NCI-H1417 (cell line): ENCODE measurements at regions not wholly inside any gene's neighbourhood (a gene's known extent, or its start where the extent isn't known, plus 50 kb on each side); places are given as distances from the start of the nearest gene placed in this dataset.
"Not testable (repeated sequence)": the region's sequence is repeated elsewhere in the genome, so short reads cannot be mapped to it uniquely, and the experiment has no call there.

ENCODE experiments used
- DNase-seq, 3 experiments: peaks; one replicate each; lab custom pipeline; 2025; lab: John Stamatoyannopoulos, UW

GRCh38 chr2:215831296-215831913 is 181.9 kb downstream of the MREG start:
- no peak for DNase-seq

GRCh38 chr2:215830304-215830703 is 183.0 kb downstream of the MREG start:
- no peak for DNase-seq

- DNase-seq = no peak
Measured at GRCh38 chr2:215829261-215829660, 184.1 kb downstream of the MREG start.

GRCh38 chr2:215828528-215829184 is 184.7 kb downstream of the MREG start:
- DNase-seq = peak; percentile 8 to 56 (median 22)

- no peak for DNase-seq
Measured at GRCh38 chr2:215826838-215827441, 186.4 kb downstream of the MREG start.

GRCh38 chr2:215826376-215826775 is 187.0 kb downstream of the MREG start:
- DNase-seq = no peak

GRCh38 chr2:215825707-215826106 is 187.6 kb downstream of the MREG start:
- no peak for DNase-seq

- not testable (repeated sequence) for DNase-seq
Measured at GRCh38 chr2:215821298-215821697, 192.1 kb downstream of the MREG start.

GRCh38 chr2:215819713-215820112 is 193.6 kb downstream of the MREG start:
- not testable (repeated sequence) for DNase-seq

GRCh38 chr2:215817046-215817445 is 196.3 kb downstream of the MREG start:
- DNase-seq = no peak

- no peak for DNase-seq
Measured at GRCh38 chr2:215816424-215816823, 196.9 kb downstream of the MREG start.

- DNase-seq = no peak
Measured at GRCh38 chr2:215815960-215816359, 197.4 kb downstream of the MREG start.

- DNase-seq = no peak
Measured at GRCh38 chr2:215812966-215813365, 200.4 kb downstream of the MREG start.

- DNase-seq = no peak
Measured at GRCh38 chr2:215811409-215812345, 201.7 kb downstream of the MREG start.

GRCh38 chr2:215811003-215811402 is 202.3 kb downstream of the MREG start:
- no peak for DNase-seq

GRCh38 chr2:215808996-215809395 is 204.4 kb downstream of the MREG start:
- no peak for DNase-seq

GRCh38 chr2:215808194-215808593 is 205.2 kb downstream of the MREG start:
- no peak for DNase-seq

GRCh38 chr2:215805493-215805892 is 207.9 kb downstream of the MREG start:
- DNase-seq = no peak

- DNase-seq = no peak
Measured at GRCh38 chr2:215803150-215803549, 210.2 kb downstream of the MREG start.

GRCh38 chr2:215799194-215799593 is 214.2 kb downstream of the MREG start:
- DNase-seq = no peak

GRCh38 chr2:215797676-215798075 is 215.7 kb downstream of the MREG start:
- DNase-seq = no peak

- no peak for DNase-seq
Measured at GRCh38 chr2:215796140-215796855, 217.1 kb downstream of the MREG start.
